AG04450 (cell line): ENCODE measurements at regions not wholly inside any gene's neighbourhood (a gene's known extent, or its start where the extent isn't known, plus 50 kb on each side); places are given as distances from the start of the nearest gene placed in this dataset.

Experiments used
- CTCF ChIA-PET: fragments of 300-600, 350-600 bp; formaldehyde crosslinking; extraction: SDS; loops from one replicate; lab custom pipeline; 2022; ENCODE audit warnings: antibody characterized with exemption, inconsistent platforms; lab: Charles Lee
- POLR2A ChIA-PET: fragments of 350-600 bp; formaldehyde crosslinking; extraction: SDS; loops from one replicate; lab custom pipeline; 2021; ENCODE audit warnings: antibody characterized with exemption, inconsistent platforms; lab: Yijun Ruan, JAX
- DNase-seq: peaks from one replicate; pipeline ENCODE4 v3.0.0-alpha.2; 2011; ENCODE audit warnings: low read depth, low spot score
- H3K27ac ChIP-seq: one replicate; pipeline ENCODE4 v1.5.1; 2012; ENCODE audit warnings: low read depth, low read length, control low read depth
- H3K27me3 ChIP-seq: one replicate; pipeline ENCODE4 v1.6.0; 2012; ENCODE audit warnings: low read length; ENCODE audit not compliant: control insufficient read depth, insufficient read depth
- H3K4me3 ChIP-seq: 2 replicates; pipeline ENCODE4 v1.5.1; 2011; ENCODE audit warnings: mild to moderate bottlenecking, low read depth, low read length, control low read depth
- H3K9me3 ChIP-seq: 2 replicates; pipeline ENCODE4 v1.5.1; 2012; ENCODE audit warnings: low read length; ENCODE audit not compliant: control insufficient read depth, insufficient read depth
- TF ChIP-seq, protein P1 (sequence below): IDR thresholded peaks from 2 replicates; pipeline ENCODE4 v1.5.1; 2011; ENCODE audit warnings: low read depth, low read length, control low read depth, inconsistent platforms

DNA sequence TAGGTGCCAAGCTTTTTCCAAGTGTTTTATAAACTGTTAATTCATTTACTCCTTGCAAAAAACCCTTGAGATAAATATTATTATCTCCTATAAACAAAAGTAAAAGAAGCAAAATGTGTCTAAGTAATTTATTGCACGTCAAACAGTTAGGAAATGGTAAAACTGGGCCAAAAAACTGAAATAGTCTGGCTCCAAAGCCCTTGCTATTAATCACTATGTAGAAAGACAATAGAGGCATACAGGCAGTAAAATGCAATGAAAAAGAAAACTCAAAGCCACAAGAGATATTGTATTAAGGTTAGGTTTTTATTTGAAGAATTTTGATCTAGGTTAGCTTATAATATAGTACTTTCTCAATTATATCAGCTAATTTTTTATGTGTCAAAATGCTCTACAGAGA, 457.7 kb downstream of the ANXA1 start:
- TF ChIP-seq, protein P1, sequence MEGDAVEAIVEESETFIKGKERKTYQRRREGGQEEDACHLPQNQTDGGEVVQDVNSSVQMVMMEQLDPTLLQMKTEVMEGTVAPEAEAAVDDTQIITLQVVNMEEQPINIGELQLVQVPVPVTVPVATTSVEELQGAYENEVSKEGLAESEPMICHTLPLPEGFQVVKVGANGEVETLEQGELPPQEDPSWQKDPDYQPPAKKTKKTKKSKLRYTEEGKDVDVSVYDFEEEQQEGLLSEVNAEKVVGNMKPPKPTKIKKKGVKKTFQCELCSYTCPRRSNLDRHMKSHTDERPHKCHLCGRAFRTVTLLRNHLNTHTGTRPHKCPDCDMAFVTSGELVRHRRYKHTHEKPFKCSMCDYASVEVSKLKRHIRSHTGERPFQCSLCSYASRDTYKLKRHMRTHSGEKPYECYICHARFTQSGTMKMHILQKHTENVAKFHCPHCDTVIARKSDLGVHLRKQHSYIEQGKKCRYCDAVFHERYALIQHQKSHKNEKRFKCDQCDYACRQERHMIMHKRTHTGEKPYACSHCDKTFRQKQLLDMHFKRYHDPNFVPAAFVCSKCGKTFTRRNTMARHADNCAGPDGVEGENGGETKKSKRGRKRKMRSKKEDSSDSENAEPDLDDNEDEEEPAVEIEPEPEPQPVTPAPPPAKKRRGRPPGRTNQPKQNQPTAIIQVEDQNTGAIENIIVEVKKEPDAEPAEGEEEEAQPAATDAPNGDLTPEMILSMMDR, result no peak
- Histone ChIP-seq H3K4me3 (no peak overlapping the region), H3K27me3 (no peaks in the 10 kb centered on the region), H3K9me3 (no peaks in the 10 kb centered on the region), H3K27ac (no peak overlapping the region)
- CTCF ChIA-PET, result no interaction called here
- POLR2A ChIA-PET, result no interaction called here
- no peak for DNase-seq

DNA sequence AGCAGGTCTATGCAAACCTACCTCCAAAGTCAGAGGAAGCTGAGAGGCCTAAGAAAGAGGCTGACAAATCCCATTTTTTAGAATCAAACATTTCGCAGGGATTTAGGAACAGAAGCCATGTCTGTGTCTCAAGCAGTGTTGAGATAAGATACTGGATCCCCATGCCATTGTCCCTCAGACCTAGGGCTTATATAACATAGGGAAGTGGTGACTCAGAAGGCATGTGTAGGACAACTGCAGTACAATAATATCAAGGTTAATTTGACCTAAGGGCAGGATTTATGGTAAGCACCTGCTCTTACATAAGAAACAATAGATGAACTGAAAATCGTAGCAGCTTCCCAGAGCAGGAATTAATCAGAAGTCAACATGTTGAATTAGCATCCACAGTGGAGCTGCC, 459.4 kb downstream of the ANXA1 start:
- DNase-seq, result no peak
- Histone ChIP-seq H3K9me3 (no peaks in the 10 kb centered on the region), H3K27ac (no peak overlapping the region), H3K27me3 (no peaks in the 10 kb centered on the region), H3K4me3 (no peak overlapping the region)
- TF ChIP-seq, protein P1, result no peak
- ChIA-PET POLR2A (no interaction called here), CTCF (no interaction called here)

DNA sequence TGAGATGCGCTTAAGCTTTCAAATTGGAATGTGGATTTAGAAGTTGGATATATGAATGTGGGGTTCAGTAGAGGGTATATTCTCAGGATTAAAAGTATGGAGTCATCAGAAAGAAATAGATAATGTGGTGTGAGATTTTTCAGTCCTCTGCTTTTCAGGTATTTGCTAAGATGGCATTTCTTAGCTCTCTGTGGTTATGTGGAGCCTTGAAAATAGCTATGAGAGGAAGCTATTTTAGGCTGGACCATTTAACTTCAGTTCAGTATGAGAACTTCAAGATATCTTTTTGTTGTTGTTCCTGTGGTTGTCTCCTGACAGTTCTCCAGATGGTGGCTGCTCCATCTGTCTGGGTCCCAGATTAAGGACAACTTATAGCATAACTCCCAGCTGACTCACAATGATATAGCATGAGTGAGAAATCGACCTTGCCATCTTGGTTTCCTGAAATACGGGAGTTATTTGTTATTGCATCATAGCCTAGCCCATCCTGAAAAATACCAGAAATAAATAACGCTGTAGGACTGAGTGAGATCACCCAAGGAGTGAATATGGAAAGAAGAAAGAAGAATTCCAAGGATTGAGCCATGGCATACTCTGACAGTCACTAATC, 461.5 kb downstream of the ANXA1 start:
- no peak for DNase-seq
- CTCF ChIA-PET, result no interaction called here
- TF ChIP-seq, protein P1, result no peak

DNA sequence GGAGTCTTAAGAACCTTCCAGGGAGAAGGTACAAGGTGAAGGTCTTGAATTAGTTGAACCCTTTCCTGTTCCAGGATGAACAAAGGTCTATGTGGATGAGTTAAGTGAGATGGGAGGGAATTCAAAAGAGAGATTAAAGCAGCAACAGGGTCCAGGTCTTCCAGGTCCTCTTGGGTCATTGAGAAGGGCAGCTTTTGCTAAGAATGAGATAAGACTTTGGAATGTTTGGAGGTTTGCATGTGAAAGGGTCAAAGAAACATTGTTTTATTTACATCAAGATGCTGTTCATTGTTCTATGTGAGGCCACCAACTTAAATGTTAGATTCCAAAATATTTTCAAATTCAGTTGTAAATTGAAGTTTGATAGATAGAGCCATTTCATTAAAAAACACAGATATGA, 463.9 kb downstream of the ANXA1 start:
- POLR2A ChIA-PET, result no interaction called here
- no peak for DNase-seq
- TF ChIP-seq, protein P1, result no peak
- no peak overlapping the region for H3K4me3 ChIP-seq
- CTCF ChIA-PET, result no interaction called here
- no peak overlapping the region for H3K27ac ChIP-seq
- H3K9me3 ChIP-seq, result no peaks in the 10 kb centered on the region
- H3K27me3 ChIP-seq, result no peaks in the 10 kb centered on the region

More for the DNA sequence above, 461.5 kb downstream of the ANXA1 start:
- no peak overlapping the region for H3K27ac ChIP-seq
- no peak overlapping the region for H3K4me3 ChIP-seq
- no peaks in the 10 kb centered on the region for H3K9me3 ChIP-seq
- POLR2A ChIA-PET, result no interaction called here
- H3K27me3 ChIP-seq, result no peaks in the 10 kb centered on the region

DNA sequence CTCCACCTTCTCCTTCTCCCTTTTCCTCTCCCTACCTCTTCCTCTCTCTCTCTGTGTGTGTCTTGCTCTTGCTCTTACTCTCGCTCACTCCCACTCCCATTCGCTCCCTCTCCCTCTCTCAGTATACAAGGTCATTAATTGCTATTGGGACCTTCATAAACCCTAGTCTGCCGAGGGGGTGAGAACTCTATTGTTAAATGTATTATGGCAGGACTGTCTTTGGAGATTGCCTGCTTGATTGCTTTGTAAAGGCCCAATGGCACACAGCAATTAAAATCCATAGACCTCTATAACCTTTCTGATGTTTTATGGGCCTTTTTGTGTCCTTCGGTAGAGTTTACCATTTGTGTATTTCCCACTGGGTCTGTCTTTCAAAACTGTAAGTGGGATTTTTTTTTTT, 465.9 kb downstream of the ANXA1 start:
- ChIA-PET CTCF (no interaction called here), POLR2A (no interaction called here)
- Histone ChIP-seq H3K27me3 (no peaks in the 10 kb centered on the region), H3K4me3 (no peak overlapping the region), H3K9me3 (peaks cover 3% of the 10 kb centered on the region; the same call in 1 of the 2 replicates), H3K27ac (no peak overlapping the region)
- no peak for DNase-seq
- TF ChIP-seq, protein P1, result no peak
